GM10248 (cell line): ENCODE measurements at regions not wholly inside any gene's neighbourhood (a gene's known extent, or its start where the extent isn't known, plus 50 kb on each side); places are given as distances from the start of the nearest gene placed in this dataset.
"Not testable (repeated sequence)": the region's sequence is repeated elsewhere in the genome, so short reads cannot be mapped to it uniquely, and the experiment has no call there.

Source experiments
- CTCF ChIA-PET: fragments of 300-600 bp; sonication (Branson Sonifier 250); formaldehyde crosslinking; extraction: SDS; loops from one replicate; lab custom pipeline; 2021; ENCODE audit warnings: antibody characterized with exemption; lab: Yijun Ruan, JAX
- POLR2A ChIA-PET: fragments of 350-650 bp; sonication (Branson Sonifier 250); formaldehyde crosslinking; extraction: SDS; loops from one replicate; lab custom pipeline; 2020; ENCODE audit warnings: antibody characterized with exemption; lab: Yijun Ruan, JAX
- DNase-seq: peaks from one replicate; pipeline ENCODE4 v3.0.0; 2012; ENCODE audit errors: extremely low spot score
- TF ChIP-seq, protein P1 (sequence below): IDR thresholded peaks from 2 replicates; pipeline ENCODE4 v1.5.1; 2012; ENCODE audit warnings: mild to moderate bottlenecking, low read depth; ENCODE audit errors: extremely low read depth, missing control alignments, control extremely low read depth

DNA sequence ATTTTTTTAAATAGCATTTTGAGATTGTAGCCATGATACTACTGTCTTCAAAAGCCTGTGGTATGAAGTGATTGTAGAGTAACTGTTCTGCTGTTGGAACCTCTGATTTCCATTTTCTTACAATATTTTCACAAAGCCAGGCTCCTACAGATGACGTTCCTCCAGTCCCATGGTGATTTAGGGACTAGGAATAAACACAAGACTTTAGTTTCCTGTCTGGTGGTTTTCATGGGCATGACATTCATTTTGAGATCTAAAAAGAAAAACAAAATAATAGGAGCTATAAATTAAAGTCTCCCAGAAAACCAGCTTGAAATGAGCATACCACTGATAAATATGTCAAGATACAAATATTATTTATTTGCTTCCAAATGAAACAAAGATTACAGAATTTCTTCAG is 1223.5 kb upstream of the CELF4 start:
- DNase-seq: no peak
- POLR2A ChIA-PET: no interaction called here
- TF ChIP-seq, protein P1, sequence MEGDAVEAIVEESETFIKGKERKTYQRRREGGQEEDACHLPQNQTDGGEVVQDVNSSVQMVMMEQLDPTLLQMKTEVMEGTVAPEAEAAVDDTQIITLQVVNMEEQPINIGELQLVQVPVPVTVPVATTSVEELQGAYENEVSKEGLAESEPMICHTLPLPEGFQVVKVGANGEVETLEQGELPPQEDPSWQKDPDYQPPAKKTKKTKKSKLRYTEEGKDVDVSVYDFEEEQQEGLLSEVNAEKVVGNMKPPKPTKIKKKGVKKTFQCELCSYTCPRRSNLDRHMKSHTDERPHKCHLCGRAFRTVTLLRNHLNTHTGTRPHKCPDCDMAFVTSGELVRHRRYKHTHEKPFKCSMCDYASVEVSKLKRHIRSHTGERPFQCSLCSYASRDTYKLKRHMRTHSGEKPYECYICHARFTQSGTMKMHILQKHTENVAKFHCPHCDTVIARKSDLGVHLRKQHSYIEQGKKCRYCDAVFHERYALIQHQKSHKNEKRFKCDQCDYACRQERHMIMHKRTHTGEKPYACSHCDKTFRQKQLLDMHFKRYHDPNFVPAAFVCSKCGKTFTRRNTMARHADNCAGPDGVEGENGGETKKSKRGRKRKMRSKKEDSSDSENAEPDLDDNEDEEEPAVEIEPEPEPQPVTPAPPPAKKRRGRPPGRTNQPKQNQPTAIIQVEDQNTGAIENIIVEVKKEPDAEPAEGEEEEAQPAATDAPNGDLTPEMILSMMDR: no peak
- CTCF ChIA-PET: no interaction called here

DNA sequence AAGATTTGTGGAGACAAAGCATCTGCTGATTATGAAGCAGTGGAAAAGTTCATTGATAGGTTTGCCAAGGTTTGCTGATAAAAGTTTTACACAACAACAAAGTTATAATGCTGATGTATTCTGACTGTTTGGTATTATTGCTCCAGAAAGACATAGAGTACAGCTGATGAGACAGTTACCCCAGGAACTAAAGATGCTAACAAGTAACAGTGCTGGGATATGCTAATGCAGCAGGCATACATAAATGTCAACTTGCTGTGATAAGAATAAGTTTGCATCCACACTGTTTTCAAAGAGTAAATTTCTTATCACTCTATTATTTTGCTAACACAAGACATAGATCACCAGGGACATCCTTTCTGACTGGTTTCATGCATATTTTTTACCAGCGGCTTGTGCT is 1221.3 kb upstream of the CELF4 start:
- TF ChIP-seq, protein P1: no peak
- CTCF ChIA-PET: no interaction called here

GRCh38 chr18:38771620-38772019 is 1206.0 kb upstream of the CELF4 start:
- CTCF ChIA-PET: not testable (repeated sequence)

More for the DNA sequence above, 1221.3 kb upstream of the CELF4 start:
- POLR2A ChIA-PET: no interaction called here
- DNase-seq: no peak

GRCh38 chr18:38768504-38768903 is 1202.9 kb upstream of the CELF4 start:
- DNase-seq: no peak
- ChIA-PET POLR2A (no interaction called here), CTCF (no interaction called here)
- TF ChIP-seq, protein P1: no peak

More at GRCh38 chr18:38771620-38772019, 1206.0 kb upstream of the CELF4 start:
- POLR2A ChIA-PET, DNase-seq: not testable (repeated sequence)

DNA sequence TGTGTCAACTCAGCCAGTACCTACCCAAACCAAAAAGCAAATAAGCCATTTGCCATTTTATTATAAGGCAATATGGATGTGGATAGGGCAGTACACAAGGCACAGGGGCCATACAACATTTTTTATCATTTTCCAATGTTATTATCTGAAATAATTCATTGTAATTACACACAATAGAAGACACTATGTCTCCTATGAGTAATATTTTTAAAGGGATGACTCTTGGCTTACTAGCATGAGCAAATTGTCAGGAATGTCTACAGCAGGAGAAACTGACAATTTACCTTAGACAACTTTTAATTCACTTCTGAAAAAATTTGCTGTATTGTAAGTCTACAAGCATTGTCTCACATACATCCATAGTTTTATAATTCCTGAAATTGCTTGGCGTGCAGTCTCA is 1193.9 kb upstream of the CELF4 start:
- TF ChIP-seq, protein P1: no peak
- DNase-seq: no peak
- ChIA-PET CTCF (no interaction called here), POLR2A (no interaction called here)

DNA sequence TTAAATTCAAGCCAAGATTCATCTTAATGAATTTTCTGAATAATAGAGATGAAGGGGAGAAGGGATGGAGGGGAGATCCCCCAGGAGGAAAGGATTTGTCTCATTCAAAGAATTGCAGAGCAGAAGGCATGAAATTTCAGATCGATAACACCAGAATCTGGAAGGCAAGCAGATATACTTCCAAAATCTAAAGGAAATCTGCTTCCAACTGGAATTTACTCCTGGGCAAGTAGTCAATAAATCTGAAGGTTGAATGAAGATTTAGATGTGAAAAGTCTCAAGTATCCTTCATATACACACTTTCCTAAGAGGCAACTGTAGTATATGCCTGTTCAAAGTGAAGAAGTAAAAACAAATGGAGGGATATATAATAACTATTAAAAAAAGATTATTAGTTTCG is 1190.8 kb upstream of the CELF4 start:
- CTCF ChIA-PET: no interaction called here
- TF ChIP-seq, protein P1: no peak
- POLR2A ChIA-PET: no interaction called here
- DNase-seq: no peak

GRCh38 chr18:38752430-38752829 is 1186.8 kb upstream of the CELF4 start:
- TF ChIP-seq, protein P1: no peak

More at GRCh38 chr18:38752430-38752829, 1186.8 kb upstream of the CELF4 start:
- POLR2A ChIA-PET: no interaction called here
- no peak for DNase-seq
- CTCF ChIA-PET: no interaction called here
